NCI-H2227 (cell line): ENCODE measurements at regions not wholly inside any gene's neighbourhood (a gene's known extent, or its start where the extent isn't known, plus 50 kb on each side); places are given as distances from the start of the nearest gene placed in this dataset.
"Not testable (repeated sequence)": the region's sequence is repeated elsewhere in the genome, so short reads cannot be mapped to it uniquely, and the experiment has no call there.

ENCODE experiments used
- DNase-seq: peaks from one replicate; lab custom pipeline; 2025; ENCODE audit not compliant: unreplicated experiment; lab: John Stamatoyannopoulos, UW

- DNase-seq: no peak
Observed at GRCh38 chr7:43042302-43042701, 70.1 kb upstream of the HECW1 start.

GRCh38 chr7:43044511-43044910 is 67.9 kb upstream of the HECW1 start:
- DNase-seq: no peak

GRCh38 chr7:43054052-43054722 is 58.3 kb upstream of the HECW1 start:
- DNase-seq: no peak

- DNase-seq: no peak
Observed at GRCh38 chr7:43057141-43057540, 55.3 kb upstream of the HECW1 start.

GRCh38 chr7:43058271-43059066 is 54.0 kb upstream of the HECW1 start:
- DNase-seq: peak; percentile 4

- DNase-seq: not testable (repeated sequence)
Observed at GRCh38 chr7:43059067-43059600, 53.3 kb upstream of the HECW1 start.
